K562 (cell line): ENCODE measurements at regions not wholly inside any gene's neighbourhood (a gene's known extent, or its start where the extent isn't known, plus 50 kb on each side); places are given as distances from the start of the nearest gene placed in this dataset.

Experiments used
- BHLHE40 ChIP-seq: IDR thresholded peaks from 2 replicates; pipeline ENCODE4 v1.6.1; 2011; ENCODE audit warnings: low read length, improper control_type of control experiment
- CBFB ChIP-seq: sonication (generic); formaldehyde crosslinking; IDR thresholded peaks from 2 replicates; pipeline ENCODE4 v1.4.0; 2020; ENCODE audit warnings: mild to moderate bottlenecking, missing genetic modification reagents
- DIDO1 ChIP-seq: fragments of 450-650 bp; IDR thresholded peaks from 2 replicates; pipeline ENCODE4 v1.6.1; 2016; ENCODE audit warnings: low read depth, missing biosample characterization, missing genetic modification characterization
- EHMT2 ChIP-seq: fragments of 450-650 bp; IDR thresholded peaks from 2 replicates; pipeline ENCODE4 v1.6.1; 2018; ENCODE audit warnings: antibody characterized with exemption
- HNRNPL ChIP-seq: fragments of 200-400 bp; formaldehyde crosslinking; IDR thresholded peaks from 2 replicates; pipeline ENCODE4 v1.6.1; 2017; ENCODE audit warnings: low read depth, mild to moderate bottlenecking, low read length
- MAFG ChIP-seq: fragments of 450-650 bp; conservative IDR thresholded peaks from 2 replicates; pipeline ENCODE4 v1.6.1; 2016; ENCODE audit warnings: missing genetic modification characterization, missing compliant biosample characterization
- MEF2A ChIP-seq: IDR thresholded peaks from 2 replicates; pipeline ENCODE4 v1.6.1; 2011; ENCODE audit warnings: low read depth, mild to moderate bottlenecking, low read length, moderate library complexity; ENCODE audit not compliant: control insufficient read depth
- MTA1 ChIP-seq: fragments of 450-650 bp; IDR thresholded peaks from 2 replicates; pipeline ENCODE4 v1.6.1; 2017; ENCODE audit warnings: borderline replicate concordance
- NR2C1 ChIP-seq, 2 experiments: fragments of 450-650 bp; IDR thresholded peaks; 2 replicates each; pipeline ENCODE4 v1.6.1; 2017; ENCODE audit warnings: mild to moderate bottlenecking in 2 of 2, antibody characterized with exemption in 1 of 2, inconsistent platforms in 1 of 2, missing compliant biosample characterization in 1 of 2, missing genetic modification characterization in 1 of 2
- PML ChIP-seq: IDR thresholded peaks from 2 replicates; pipeline ENCODE4 v1.6.1; 2012; ENCODE audit warnings: low read length, inconsistent platforms
- PYGO2 ChIP-seq: fragments of 450-650 bp; IDR thresholded peaks from 2 replicates; pipeline ENCODE4 v1.6.1; 2016; ENCODE audit warnings: mild to moderate bottlenecking, missing genetic modification characterization, moderate library complexity, missing compliant biosample characterization
- SMAD4 ChIP-seq: fragments of 250-450 bp; sonication (Bioruptor Pico); conservative IDR thresholded peaks from 2 replicates; pipeline ENCODE4 v1.8.0; 2021; ENCODE audit warnings: inconsistent platforms, mild to moderate bottlenecking, moderate library complexity
- SP1 ChIP-seq: sonication (generic); formaldehyde crosslinking; IDR thresholded peaks from 2 replicates; pipeline ENCODE4 v1.8.1; 2022; ENCODE audit warnings: mild to moderate bottlenecking, missing genetic modification reagents
- SPI1 ChIP-seq: IDR thresholded peaks from 2 replicates; pipeline ENCODE4 v1.6.1; 2011; ENCODE audit warnings: low read depth, low read length, control low read depth, borderline replicate concordance
- TAL1 ChIP-seq: fragments of 450-650 bp; IDR thresholded peaks from 2 replicates; pipeline ENCODE4 v1.6.1; 2016; ENCODE audit warnings: mild to moderate bottlenecking
- ZNF121 ChIP-seq: sonication (generic); formaldehyde crosslinking; conservative IDR thresholded peaks from 2 replicates; pipeline ENCODE4 v1.8.0; 2022; ENCODE audit warnings: missing genetic modification reagents
- ZNF253 ChIP-seq: fragments of 250-450 bp; sonication (Bioruptor Pico); conservative IDR thresholded peaks from 2 replicates; pipeline ENCODE4 v1.6.1; 2021; ENCODE audit warnings: mild to moderate bottlenecking
- ZNF589 ChIP-seq: fragments of 200-800 bp; sonication (Bioruptor generic); IDR thresholded peaks from 2 replicates; pipeline ENCODE4 v1.6.1; 2016; ENCODE audit warnings: low read depth, missing genetic modification characterization, missing compliant biosample characterization
- TF ChIP-seq, protein P1 (sequence below): fragments of 250-450 bp; sonication (Bioruptor Pico); IDR thresholded peaks from 2 replicates; pipeline ENCODE4 v1.5.0; 2022; ENCODE audit warnings: mild to moderate bottlenecking
- TF ChIP-seq, protein P2 (sequence below): fragments of 200-800 bp; sonication (Bioruptor generic); IDR thresholded peaks from 2 replicates; pipeline ENCODE4 v1.6.1; 2017; ENCODE audit warnings: missing genetic modification characterization, missing compliant biosample characterization
- TF ChIP-seq, protein P3 (sequence below), 2 experiments: IDR thresholded peaks in 1 of 2; conservative IDR thresholded peaks in 1 of 2; 2 replicates each; pipeline ENCODE4 v1.6.1; 2016; ENCODE audit warnings: low read depth in 2 of 2, mild to moderate bottlenecking in 1 of 2, missing compliant biosample characterization in 1 of 2, missing genetic modification characterization in 1 of 2, moderate library complexity in 1 of 2

DNA sequence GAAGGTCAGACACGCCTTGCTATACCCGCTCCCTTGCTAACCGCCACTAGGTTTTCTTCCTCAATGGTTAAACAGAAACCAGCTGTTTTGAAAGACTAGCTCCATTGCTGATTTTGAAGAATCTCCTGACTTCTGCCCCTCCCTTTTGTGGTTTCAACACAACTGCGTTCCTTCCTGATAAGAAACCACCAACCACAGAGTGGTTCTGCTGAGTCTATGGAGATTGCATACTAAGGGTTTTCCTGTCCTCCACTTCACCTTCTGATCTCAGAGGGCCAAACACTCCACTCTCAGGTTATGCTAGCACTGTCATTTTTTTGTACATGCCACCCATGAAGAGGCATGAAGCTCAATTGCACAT is 207.9 kb downstream of the MYLK4 start (continued):
- TF ChIP-seq, protein P1, sequence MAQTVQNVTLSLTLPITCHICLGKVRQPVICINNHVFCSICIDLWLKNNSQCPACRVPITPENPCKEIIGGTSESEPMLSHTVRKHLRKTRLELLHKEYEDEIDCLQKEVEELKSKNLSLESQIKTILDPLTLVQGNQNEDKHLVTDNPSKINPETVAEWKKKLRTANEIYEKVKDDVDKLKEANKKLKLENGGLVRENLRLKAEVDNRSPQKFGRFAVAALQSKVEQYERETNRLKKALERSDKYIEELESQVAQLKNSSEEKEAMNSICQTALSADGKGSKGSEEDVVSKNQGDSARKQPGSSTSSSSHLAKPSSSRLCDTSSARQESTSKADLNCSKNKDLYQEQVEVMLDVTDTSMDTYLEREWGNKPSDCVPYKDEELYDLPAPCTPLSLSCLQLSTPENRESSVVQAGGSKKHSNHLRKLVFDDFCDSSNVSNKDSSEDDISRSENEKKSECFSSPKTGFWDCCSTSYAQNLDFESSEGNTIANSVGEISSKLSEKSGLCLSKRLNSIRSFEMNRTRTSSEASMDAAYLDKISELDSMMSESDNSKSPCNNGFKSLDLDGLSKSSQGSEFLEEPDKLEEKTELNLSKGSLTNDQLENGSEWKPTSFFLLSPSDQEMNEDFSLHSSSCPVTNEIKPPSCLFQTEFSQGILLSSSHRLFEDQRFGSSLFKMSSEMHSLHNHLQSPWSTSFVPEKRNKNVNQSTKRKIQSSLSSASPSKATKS (CRISPR knock-in tag) = no peak
- TF ChIP-seq SP1 (peak; percentile 62; the same call in 1 of the 2 replicates), MTA1 (peak; percentile 82; the same call in 1 of the 2 replicates), SPI1 (peak; percentile 29; the same call in 1 of the 2 replicates), MEF2A (0 out of 2 replicates have a peak, but pooled peaks have one; percentile 5), PYGO2 (tag) (peak; percentile 79), SMAD4 (peak; percentile 90), MAFG (tag) (peak; percentile 84), ZNF121 (CRISPR knock-in tag) (no peak), CBFB (CRISPR knock-in tag) (peak; percentile 100), PML (peak; percentile 94), DIDO1 (tag) (0 out of 2 replicates have a peak, but pooled peaks have one; percentile 17), ZNF589 (CRISPR knock-in tag) (peak; percentile 69; the same call in 1 of the 2 replicates), HNRNPL (no peak), ZNF253 (CRISPR knock-in tag) (no peak), TAL1 (peak; percentile 92), EHMT2 (peak; percentile 51; the same call in 1 of the 2 replicates), BHLHE40 (peak; percentile 85), NR2C1 (IDR thresholded peaks at IDR 0.05) (peak; percentile 56; the same call in 1 of the 2 replicates), NR2C1 (tag; IDR thresholded peaks at IDR 0.05) (no peak)
- TF ChIP-seq, protein P2, sequence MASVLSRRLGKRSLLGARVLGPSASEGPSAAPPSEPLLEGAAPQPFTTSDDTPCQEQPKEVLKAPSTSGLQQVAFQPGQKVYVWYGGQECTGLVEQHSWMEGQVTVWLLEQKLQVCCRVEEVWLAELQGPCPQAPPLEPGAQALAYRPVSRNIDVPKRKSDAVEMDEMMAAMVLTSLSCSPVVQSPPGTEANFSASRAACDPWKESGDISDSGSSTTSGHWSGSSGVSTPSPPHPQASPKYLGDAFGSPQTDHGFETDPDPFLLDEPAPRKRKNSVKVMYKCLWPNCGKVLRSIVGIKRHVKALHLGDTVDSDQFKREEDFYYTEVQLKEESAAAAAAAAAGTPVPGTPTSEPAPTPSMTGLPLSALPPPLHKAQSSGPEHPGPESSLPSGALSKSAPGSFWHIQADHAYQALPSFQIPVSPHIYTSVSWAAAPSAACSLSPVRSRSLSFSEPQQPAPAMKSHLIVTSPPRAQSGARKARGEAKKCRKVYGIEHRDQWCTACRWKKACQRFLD (CRISPR knock-in tag) = peak; percentile 84
- TF ChIP-seq, protein P3, sequence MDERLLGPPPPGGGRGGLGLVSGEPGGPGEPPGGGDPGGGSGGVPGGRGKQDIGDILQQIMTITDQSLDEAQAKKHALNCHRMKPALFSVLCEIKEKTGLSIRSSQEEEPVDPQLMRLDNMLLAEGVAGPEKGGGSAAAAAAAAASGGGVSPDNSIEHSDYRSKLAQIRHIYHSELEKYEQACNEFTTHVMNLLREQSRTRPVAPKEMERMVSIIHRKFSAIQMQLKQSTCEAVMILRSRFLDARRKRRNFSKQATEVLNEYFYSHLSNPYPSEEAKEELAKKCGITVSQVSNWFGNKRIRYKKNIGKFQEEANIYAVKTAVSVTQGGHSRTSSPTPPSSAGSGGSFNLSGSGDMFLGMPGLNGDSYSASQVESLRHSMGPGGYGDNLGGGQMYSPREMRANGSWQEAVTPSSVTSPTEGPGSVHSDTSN (CRISPR knock-in tag; IDR thresholded peaks at IDR 0.05; ENCODE audit: low read depth) = no peak
- TF ChIP-seq, protein P3 (tag; conservative IDR thresholded peaks at IDR 0.05; ENCODE audit: low read depth) = peak; percentile 54
